C4-2B (cell line): ENCODE measurements at regions not wholly inside any gene's neighbourhood (a gene's known extent, or its start where the extent isn't known, plus 50 kb on each side); places are given as distances from the start of the nearest gene placed in this dataset.

ENCODE experiments used
- CTCF ChIP-seq: fragments of 450-650 bp; conservative IDR thresholded peaks from 2 replicates; pipeline ENCODE4 v1.5.1; 2017; ENCODE audit warnings: mild to moderate bottlenecking
- ZFX ChIP-seq: fragments of 450-650 bp; IDR thresholded peaks from 2 replicates; pipeline ENCODE4 v1.6.1; 2017

GRCh38 chr21:22421416-22422180 is 1423.4 kb downstream of the NCAM2 start:
- TF ChIP-seq CTCF, result no peak
- TF ChIP-seq ZFX, result no peak
